ENCODE measurements at regions not wholly inside any gene's neighbourhood (a gene's known extent, or its start where the extent isn't known, plus 50 kb on each side); places are given as distances from the start of the nearest gene placed in this dataset.

DNA sequence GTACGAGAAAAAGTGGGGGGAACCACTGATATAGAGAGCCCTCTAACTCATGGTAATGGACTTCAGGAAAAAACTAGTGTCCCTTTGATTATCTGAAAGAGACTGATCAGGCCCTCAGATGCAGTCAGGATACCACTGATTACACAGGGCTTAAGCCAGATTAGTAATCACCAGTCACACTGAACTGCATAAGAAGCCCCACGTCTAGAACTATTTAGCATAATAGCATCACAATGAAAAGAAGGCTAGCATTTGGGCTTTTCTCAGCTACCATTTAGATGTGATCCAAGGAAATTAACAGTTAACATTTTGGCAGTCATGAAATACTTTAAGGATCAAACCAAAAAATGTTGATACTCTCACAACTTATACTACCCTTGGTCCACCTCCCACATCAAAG lies 813.1 kb upstream of the POU3F3 start:
- no peak overlapping the region for H3K4me2 ChIP-seq (ENCODE audit: insufficient read depth, low read length)
- H3K4me3 ChIP-seq (ENCODE audit: low read depth in 1 of 2, low read length in 2 of 2), result no peak overlapping the region
- no peaks in the 10 kb centered on the region for H3K4me1 ChIP-seq (ENCODE audit: insufficient read depth, low read length)
- ATAC-seq (ENCODE audit: insufficient read depth, low read depth) (no peak), DNase-seq (no peak)
- H4K20me1 ChIP-seq (ENCODE audit: insufficient read depth, low read length), result no peaks in the 10 kb centered on the region
- no peaks in the 10 kb centered on the region for H3K36me3 ChIP-seq (ENCODE audit: insufficient read depth, low read length)
- no peaks in the 10 kb centered on the region for H3K79me2 ChIP-seq (ENCODE audit: insufficient read depth, low read length)
- no peaks in the 10 kb centered on the region for H3K27me3 ChIP-seq (ENCODE audit: insufficient read depth, low read length, poor library complexity)
- H3K9ac ChIP-seq (ENCODE audit: low read depth, low read length), result no peak overlapping the region
- no peak overlapping the region for H2AFZ ChIP-seq (ENCODE audit: low read depth, low read length)
- no peak for TF ChIP-seq CTCF (IDR thresholded peaks at IDR 0.05; ENCODE audit: borderline replicate concordance, extremely low read depth, low read length, poor library complexity, severe bottlenecking)
- no peak for TF ChIP-seq EZH2 (IDR thresholded peaks at IDR 0.05; ENCODE audit: borderline replicate concordance, low read depth, low read length, severe bottlenecking)
- H3K27ac ChIP-seq (ENCODE audit: low read length), result no peak overlapping the region
- no peaks in the 10 kb centered on the region for H3K9me3 ChIP-seq (ENCODE audit: insufficient read depth, low read length, severe bottlenecking)

GRCh38 chr2:104041351-104041750 lies 812.6 kb upstream of the POU3F3 start:
- H3K4me3 ChIP-seq (ENCODE audit: low read depth in 1 of 2, low read length in 2 of 2), result no peak overlapping the region

DNA sequence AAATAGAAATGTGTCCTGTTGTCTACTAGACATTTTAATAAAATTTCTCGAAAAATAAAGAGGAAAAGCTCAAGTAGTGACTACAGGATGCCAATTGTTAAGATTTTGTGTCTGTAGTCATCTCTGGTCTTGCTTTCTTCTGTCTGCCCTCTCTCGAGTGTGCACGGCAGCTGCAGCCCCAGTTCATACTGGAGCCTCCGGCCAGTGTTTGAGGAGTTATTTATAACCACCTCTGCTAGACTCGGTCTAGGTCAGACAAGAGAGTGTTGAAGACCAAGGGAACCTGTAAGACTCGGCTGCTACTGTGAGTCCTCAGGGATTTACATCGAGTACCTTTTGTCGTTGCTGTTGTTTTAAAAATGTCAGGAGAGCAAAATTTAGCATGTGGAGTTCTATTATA lies 810.1 kb upstream of the POU3F3 start:
- H3K79me2 ChIP-seq (ENCODE audit: insufficient read depth, low read length), result no peaks in the 10 kb centered on the region
- ATAC-seq (ENCODE audit: insufficient read depth, low read depth) (no peak), DNase-seq (no peak)
- no peaks in the 10 kb centered on the region for H3K36me3 ChIP-seq (ENCODE audit: insufficient read depth, low read length)
- no peaks in the 10 kb centered on the region for H3K27me3 ChIP-seq (ENCODE audit: insufficient read depth, low read length, poor library complexity)
- H4K20me1 ChIP-seq (ENCODE audit: insufficient read depth, low read length), result no peaks in the 10 kb centered on the region
- no peak overlapping the region for H3K4me2 ChIP-seq (ENCODE audit: insufficient read depth, low read length)
- H2AFZ ChIP-seq (ENCODE audit: low read depth, low read length), result no peak overlapping the region
- no peaks in the 10 kb centered on the region for H3K4me1 ChIP-seq (ENCODE audit: insufficient read depth, low read length)
- H3K9ac ChIP-seq (ENCODE audit: low read depth, low read length), result no peak overlapping the region
- no peak overlapping the region for H3K27ac ChIP-seq (ENCODE audit: low read length)
- TF ChIP-seq EZH2 (IDR thresholded peaks at IDR 0.05; ENCODE audit: borderline replicate concordance, low read depth, low read length, severe bottlenecking) (no peak), CTCF (IDR thresholded peaks at IDR 0.05; ENCODE audit: borderline replicate concordance, extremely low read depth, low read length, poor library complexity, severe bottlenecking) (no peak)
- H3K4me3 ChIP-seq (ENCODE audit: low read depth in 1 of 2, low read length in 2 of 2), result no peak overlapping the region
- no peaks in the 10 kb centered on the region for H3K9me3 ChIP-seq (ENCODE audit: insufficient read depth, low read length, severe bottlenecking)

More at GRCh38 chr2:104041351-104041750, 812.6 kb upstream of the POU3F3 start:
- H4K20me1 ChIP-seq (ENCODE audit: insufficient read depth, low read length), result no peaks in the 10 kb centered on the region
- H3K9ac ChIP-seq (ENCODE audit: low read depth, low read length), result no peak overlapping the region
- DNase-seq (no peak), ATAC-seq (ENCODE audit: insufficient read depth, low read depth) (no peak)
- H2AFZ ChIP-seq (ENCODE audit: low read depth, low read length), result no peak overlapping the region
- TF ChIP-seq CTCF (IDR thresholded peaks at IDR 0.05; ENCODE audit: borderline replicate concordance, extremely low read depth, low read length, poor library complexity, severe bottlenecking) (no peak), EZH2 (IDR thresholded peaks at IDR 0.05; ENCODE audit: borderline replicate concordance, low read depth, low read length, severe bottlenecking) (no peak)
- H3K27ac ChIP-seq (ENCODE audit: low read length), result no peak overlapping the region
- no peaks in the 10 kb centered on the region for H3K36me3 ChIP-seq (ENCODE audit: insufficient read depth, low read length)
- H3K27me3 ChIP-seq (ENCODE audit: insufficient read depth, low read length, poor library complexity), result no peaks in the 10 kb centered on the region
- no peaks in the 10 kb centered on the region for H3K79me2 ChIP-seq (ENCODE audit: insufficient read depth, low read length)
- H3K4me2 ChIP-seq (ENCODE audit: insufficient read depth, low read length), result no peak overlapping the region
- H3K4me1 ChIP-seq (ENCODE audit: insufficient read depth, low read length), result no peaks in the 10 kb centered on the region
- H3K9me3 ChIP-seq (ENCODE audit: insufficient read depth, low read length, severe bottlenecking), result no peaks in the 10 kb centered on the region

- Histone ChIP-seq H3K4me3 (ENCODE audit: low read depth in 1 of 2, low read length in 2 of 2) (no peak overlapping the region), H3K9me3 (ENCODE audit: insufficient read depth, low read length, severe bottlenecking) (no peaks in the 10 kb centered on the region), H3K4me1 (ENCODE audit: insufficient read depth, low read length) (no peaks in the 10 kb centered on the region), H3K27me3 (ENCODE audit: insufficient read depth, low read length, poor library complexity) (no peaks in the 10 kb centered on the region), H3K79me2 (ENCODE audit: insufficient read depth, low read length) (no peaks in the 10 kb centered on the region), H3K9ac (ENCODE audit: low read depth, low read length) (no peak overlapping the region), H2AFZ (ENCODE audit: low read depth, low read length) (no peak overlapping the region), H4K20me1 (ENCODE audit: insufficient read depth, low read length) (no peaks in the 10 kb centered on the region), H3K4me2 (ENCODE audit: insufficient read depth, low read length) (no peak overlapping the region), H3K27ac (ENCODE audit: low read length) (no peak overlapping the region), H3K36me3 (ENCODE audit: insufficient read depth, low read length) (no peaks in the 10 kb centered on the region)
- DNase-seq (no peak), ATAC-seq (ENCODE audit: insufficient read depth, low read depth) (no peak)
- TF ChIP-seq EZH2 (IDR thresholded peaks at IDR 0.05; ENCODE audit: borderline replicate concordance, low read depth, low read length, severe bottlenecking), result no peak
- no peak for TF ChIP-seq CTCF (IDR thresholded peaks at IDR 0.05; ENCODE audit: borderline replicate concordance, extremely low read depth, low read length, poor library complexity, severe bottlenecking)
These were observed 808.8 kb upstream of the POU3F3 start for GRCh38 chr2:104045071-104045470.
